RWPE1 (cell line): ENCODE measurements at regions not wholly inside any gene's neighbourhood (a gene's known extent, or its start where the extent isn't known, plus 50 kb on each side); places are given as distances from the start of the nearest gene placed in this dataset.

ENCODE experiments used
- CTCF ChIA-PET: fragments of 350-600 bp; sonication (Branson Sonifier 250); formaldehyde crosslinking; extraction: SDS; loops from one replicate; lab custom pipeline; 2021; lab: Yijun Ruan, JAX
- POLR2A ChIA-PET: fragments of 400-600 bp; formaldehyde crosslinking; extraction: SDS; loops from one replicate; lab custom pipeline; 2020; ENCODE audit warnings: antibody characterized with exemption; ENCODE audit not compliant: low non-redundant PET; lab: Yijun Ruan, JAX
- DNase-seq: peaks from one replicate; pipeline ENCODE4 v3.0.0; 2012; ENCODE audit warnings: low spot score
- H3K27ac ChIP-seq: fragments of 450-650 bp; 2 replicates; pipeline ENCODE4 v1.5.1; 2017
- TF ChIP-seq, protein P1 (sequence below): fragments of 450-650 bp; conservative IDR thresholded peaks from 2 replicates; pipeline ENCODE4 v1.5.1; 2017; ENCODE audit warnings: low read depth, mild to moderate bottlenecking

GRCh38 chr22:48784701-48785503, 1042.8 kb downstream of the BRD1 start:
- ChIA-PET CTCF (no interaction called here), POLR2A (no interaction called here)
- no peak overlapping the region for H3K27ac ChIP-seq
- no peak for DNase-seq
- TF ChIP-seq, protein P1, sequence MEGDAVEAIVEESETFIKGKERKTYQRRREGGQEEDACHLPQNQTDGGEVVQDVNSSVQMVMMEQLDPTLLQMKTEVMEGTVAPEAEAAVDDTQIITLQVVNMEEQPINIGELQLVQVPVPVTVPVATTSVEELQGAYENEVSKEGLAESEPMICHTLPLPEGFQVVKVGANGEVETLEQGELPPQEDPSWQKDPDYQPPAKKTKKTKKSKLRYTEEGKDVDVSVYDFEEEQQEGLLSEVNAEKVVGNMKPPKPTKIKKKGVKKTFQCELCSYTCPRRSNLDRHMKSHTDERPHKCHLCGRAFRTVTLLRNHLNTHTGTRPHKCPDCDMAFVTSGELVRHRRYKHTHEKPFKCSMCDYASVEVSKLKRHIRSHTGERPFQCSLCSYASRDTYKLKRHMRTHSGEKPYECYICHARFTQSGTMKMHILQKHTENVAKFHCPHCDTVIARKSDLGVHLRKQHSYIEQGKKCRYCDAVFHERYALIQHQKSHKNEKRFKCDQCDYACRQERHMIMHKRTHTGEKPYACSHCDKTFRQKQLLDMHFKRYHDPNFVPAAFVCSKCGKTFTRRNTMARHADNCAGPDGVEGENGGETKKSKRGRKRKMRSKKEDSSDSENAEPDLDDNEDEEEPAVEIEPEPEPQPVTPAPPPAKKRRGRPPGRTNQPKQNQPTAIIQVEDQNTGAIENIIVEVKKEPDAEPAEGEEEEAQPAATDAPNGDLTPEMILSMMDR = no peak

DNA sequence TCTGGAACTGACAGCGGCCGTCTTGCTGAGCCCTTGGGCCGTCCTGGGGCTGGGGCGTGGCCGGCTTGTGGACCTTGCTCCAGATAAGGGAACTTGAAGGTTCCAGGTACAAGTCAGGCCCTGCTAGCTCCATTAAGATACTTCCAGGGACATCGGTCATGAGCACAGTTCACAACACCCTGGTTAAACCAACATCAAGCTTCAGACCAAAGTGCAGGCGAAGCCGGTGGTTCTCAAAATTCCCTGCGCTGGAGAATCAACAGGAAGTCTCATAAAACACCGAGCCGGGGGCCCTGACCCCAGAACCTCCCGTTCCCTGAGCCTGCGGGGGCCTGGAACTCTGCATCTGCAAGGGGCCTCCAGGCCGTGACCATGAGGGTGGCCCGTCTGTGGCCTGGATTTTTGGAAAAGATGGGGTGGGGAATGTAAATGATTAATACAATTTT, 1043.8 kb downstream of the BRD1 start:
- TF ChIP-seq, protein P1 = no peak
- CTCF ChIA-PET = no interaction called here
- DNase-seq = no peak
- POLR2A ChIA-PET = no interaction called here
- no peak overlapping the region for H3K27ac ChIP-seq

DNA sequence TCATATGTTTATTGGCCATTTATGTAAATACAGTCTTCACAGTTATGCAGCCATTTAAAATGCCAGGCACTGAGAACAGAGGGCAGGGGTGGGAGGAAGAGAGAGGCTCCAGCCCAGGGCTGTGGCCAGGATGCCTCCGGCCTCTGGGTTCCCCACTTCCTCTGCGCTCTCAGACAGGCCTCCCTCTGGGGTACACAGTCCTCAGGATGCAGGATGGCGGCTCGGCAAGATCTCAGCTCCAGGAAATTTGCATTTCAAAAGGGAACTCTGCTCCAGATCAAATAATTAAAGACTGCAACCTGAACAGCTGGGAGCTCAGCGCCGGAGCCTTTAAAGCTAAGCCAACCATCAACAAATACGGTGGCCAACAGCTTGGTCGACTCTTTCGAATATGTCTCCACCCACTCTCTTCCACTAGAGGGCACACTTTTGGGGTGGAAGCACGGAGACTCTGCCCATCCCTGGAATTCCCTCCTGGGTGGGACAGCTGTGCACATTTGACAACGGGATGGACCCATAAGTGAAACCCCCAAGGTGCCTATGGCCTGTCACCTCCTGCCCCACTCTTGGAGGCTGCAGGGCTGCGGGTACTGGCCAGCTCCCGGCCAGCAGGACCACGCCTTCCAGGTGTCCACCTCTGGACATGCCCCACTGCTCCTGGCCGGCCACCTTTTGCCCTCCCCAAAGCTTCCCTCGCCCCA, 1044.7 kb downstream of the BRD1 start:
- TF ChIP-seq, protein P1 = no peak
- ChIA-PET POLR2A (no interaction called here), CTCF (no interaction called here)
- no peak overlapping the region for H3K27ac ChIP-seq
- DNase-seq = no peak

- CTCF ChIA-PET = no interaction called here
- no peak for DNase-seq
- H3K27ac ChIP-seq = no peak overlapping the region
- TF ChIP-seq, protein P1 = no peak
- POLR2A ChIA-PET = no interaction called here
Observed at GRCh38 chr22:48782326-48782725, 1045.3 kb downstream of the BRD1 start.

DNA sequence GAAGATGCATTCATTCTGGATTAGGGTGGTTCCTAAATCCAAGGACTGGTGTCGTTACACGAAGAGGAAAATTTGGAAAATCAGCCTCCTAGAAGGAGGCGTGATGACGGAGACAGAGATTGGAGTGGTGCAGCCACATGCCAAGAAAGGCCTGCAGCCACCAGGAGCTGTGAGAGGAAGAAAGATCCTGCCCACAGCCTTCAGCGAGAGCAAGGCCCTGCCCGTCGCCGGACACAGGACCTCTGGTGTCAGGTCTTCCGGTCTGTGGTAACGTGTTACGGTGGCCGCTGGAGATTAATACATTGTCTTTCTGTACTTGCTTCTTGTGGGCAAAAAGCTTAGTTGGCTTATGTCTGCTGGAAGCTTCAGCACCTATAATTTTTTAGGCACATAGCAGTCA, 1045.8 kb downstream of the BRD1 start:
- TF ChIP-seq, protein P1 = no peak
- ChIA-PET CTCF (no interaction called here), POLR2A (no interaction called here)
- DNase-seq = no peak
- H3K27ac ChIP-seq = no peak overlapping the region

DNA sequence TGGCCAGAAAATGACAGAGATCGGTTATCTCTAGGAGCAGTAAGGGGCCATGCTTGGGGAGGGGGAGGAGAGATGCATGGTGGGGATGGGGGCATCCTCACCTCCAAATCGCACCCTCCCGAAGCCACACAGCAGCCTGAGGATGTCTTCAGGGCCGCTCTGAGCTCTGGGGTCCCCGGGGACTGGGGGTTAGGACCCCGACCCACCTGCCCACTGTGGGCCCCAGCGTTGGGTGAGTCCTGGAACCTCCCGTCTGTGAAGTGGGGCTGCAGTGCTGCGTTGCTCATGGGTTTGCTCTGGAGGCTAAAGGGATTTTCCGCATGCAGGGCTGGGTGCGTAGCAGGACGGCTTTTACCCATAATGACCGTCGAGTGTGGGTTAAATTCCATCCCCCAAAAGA, 1046.3 kb downstream of the BRD1 start:
- CTCF ChIA-PET = no interaction called here
- no peak for DNase-seq
- POLR2A ChIA-PET = no interaction called here

More for the DNA sequence above, 1046.3 kb downstream of the BRD1 start:
- TF ChIP-seq, protein P1 = no peak
- no peak overlapping the region for H3K27ac ChIP-seq
